OCI-LY3 (cell line): ENCODE measurements at regions not wholly inside any gene's neighbourhood (a gene's known extent, or its start where the extent isn't known, plus 50 kb on each side); places are given as distances from the start of the nearest gene placed in this dataset.
"Not testable (repeated sequence)": the region's sequence is repeated elsewhere in the genome, so short reads cannot be mapped to it uniquely, and the experiment has no call there.

Experiments
- EZH2phosphoT487 ChIP-seq: fragments of 200-600 bp; shearing (Covaris generic); IDR thresholded peaks from 2 replicates; pipeline ENCODE4 v1.6.1; 2018; ENCODE audit warnings: antibody characterized with exemption, mixed run types, low read depth
- TF ChIP-seq, protein P1 (sequence below): fragments of 200-600, 300-600 bp; sonication (generic); IDR thresholded peaks from 2 replicates; pipeline ENCODE4 v1.5.1; 2014; ENCODE audit warnings: antibody characterized with exemption, low read length, low read depth

DNA sequence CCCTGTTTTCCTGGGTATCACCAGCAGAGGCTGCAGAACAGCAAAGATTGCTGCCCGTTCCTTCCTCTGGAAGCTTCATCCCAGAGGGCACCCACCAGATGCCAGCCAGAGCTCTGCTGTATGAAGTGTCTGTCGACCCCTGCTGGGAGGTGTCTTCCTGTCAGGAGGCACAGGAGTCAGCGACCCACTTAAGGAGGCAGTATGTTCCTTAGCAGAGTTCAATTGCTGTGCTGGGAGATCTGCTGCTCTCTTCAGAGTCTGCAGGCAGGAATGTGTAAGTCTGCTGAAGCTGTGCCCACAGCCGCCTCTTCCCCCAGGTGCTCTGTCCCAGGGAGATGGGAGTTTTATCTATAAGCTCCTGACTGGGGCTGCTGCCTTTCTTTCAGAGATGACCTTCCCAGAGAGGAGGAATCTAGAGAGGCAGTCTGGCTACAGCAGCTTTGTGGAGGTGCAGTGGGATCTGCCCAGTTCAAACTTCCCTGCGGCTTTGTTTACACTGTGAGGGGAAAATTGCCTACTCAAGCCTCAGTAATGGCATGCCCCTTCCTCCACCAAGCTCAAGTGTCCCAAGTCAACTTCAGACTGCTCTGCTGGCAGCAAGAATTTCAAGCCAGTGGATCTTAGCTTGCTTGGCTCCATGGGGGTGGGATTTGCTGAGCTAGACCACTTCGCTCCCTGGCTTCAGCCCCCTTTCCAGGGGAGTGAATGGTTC is 100.6 kb downstream of the TMEM168 start:
- TF ChIP-seq, protein P1, sequence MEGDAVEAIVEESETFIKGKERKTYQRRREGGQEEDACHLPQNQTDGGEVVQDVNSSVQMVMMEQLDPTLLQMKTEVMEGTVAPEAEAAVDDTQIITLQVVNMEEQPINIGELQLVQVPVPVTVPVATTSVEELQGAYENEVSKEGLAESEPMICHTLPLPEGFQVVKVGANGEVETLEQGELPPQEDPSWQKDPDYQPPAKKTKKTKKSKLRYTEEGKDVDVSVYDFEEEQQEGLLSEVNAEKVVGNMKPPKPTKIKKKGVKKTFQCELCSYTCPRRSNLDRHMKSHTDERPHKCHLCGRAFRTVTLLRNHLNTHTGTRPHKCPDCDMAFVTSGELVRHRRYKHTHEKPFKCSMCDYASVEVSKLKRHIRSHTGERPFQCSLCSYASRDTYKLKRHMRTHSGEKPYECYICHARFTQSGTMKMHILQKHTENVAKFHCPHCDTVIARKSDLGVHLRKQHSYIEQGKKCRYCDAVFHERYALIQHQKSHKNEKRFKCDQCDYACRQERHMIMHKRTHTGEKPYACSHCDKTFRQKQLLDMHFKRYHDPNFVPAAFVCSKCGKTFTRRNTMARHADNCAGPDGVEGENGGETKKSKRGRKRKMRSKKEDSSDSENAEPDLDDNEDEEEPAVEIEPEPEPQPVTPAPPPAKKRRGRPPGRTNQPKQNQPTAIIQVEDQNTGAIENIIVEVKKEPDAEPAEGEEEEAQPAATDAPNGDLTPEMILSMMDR = not testable (repeated sequence)
- TF ChIP-seq EZH2phosphoT487 = not testable (repeated sequence)
